HEK293T (cell line): ENCODE measurements at regions not wholly inside any gene's neighbourhood (a gene's known extent, or its start where the extent isn't known, plus 50 kb on each side); places are given as distances from the start of the nearest gene placed in this dataset.

ENCODE experiments used
- CTCF ChIA-PET: fragments of 350-600 bp; formaldehyde crosslinking; extraction: SDS; loops from one replicate; lab custom pipeline; 2021; ENCODE audit warnings: antibody characterized with exemption, inconsistent platforms; lab: Yijun Ruan, JAX
- POLR2A ChIA-PET: fragments of 350-600 bp; formaldehyde crosslinking; extraction: SDS; loops from one replicate; lab custom pipeline; 2020; ENCODE audit warnings: antibody characterized with exemption, inconsistent platforms; lab: Yijun Ruan, JAX
- DNase-seq: peaks from one replicate; pipeline ENCODE4 v3.0.0; 2012; ENCODE audit warnings: mixed read lengths; ENCODE audit errors: extremely low spot score
- ARNT ChIP-seq: fragments of 450-650 bp; IDR thresholded peaks from 2 replicates; pipeline ENCODE4 v1.6.1; 2017; ENCODE audit warnings: mild to moderate bottlenecking
- BHLHE40 ChIP-seq: fragments of 450-650 bp; IDR thresholded peaks from 2 replicates; pipeline ENCODE4 v1.6.1; 2016; ENCODE audit warnings: mild to moderate bottlenecking, moderate library complexity, borderline replicate concordance
- CTBP1 ChIP-seq: fragments of 450-650 bp; IDR thresholded peaks from 2 replicates; pipeline ENCODE4 v1.6.1; 2016; ENCODE audit warnings: borderline replicate concordance
- ELF4 ChIP-seq: fragments of 450-650 bp; IDR thresholded peaks from 2 replicates; pipeline ENCODE4 v1.6.1; 2017; ENCODE audit warnings: antibody characterized with exemption
- FOXA1 ChIP-seq: fragments of 450-650 bp; IDR thresholded peaks from 2 replicates; pipeline ENCODE4 v1.6.1; 2016; ENCODE audit warnings: mild to moderate bottlenecking
- FOXK2 ChIP-seq: fragments of 450-650 bp; IDR thresholded peaks from 2 replicates; pipeline ENCODE4 v1.6.1; 2016; ENCODE audit warnings: mild to moderate bottlenecking
- FOXM1 ChIP-seq: fragments of 450-650 bp; IDR thresholded peaks from 2 replicates; pipeline ENCODE4 v1.6.1; 2017; ENCODE audit warnings: mild to moderate bottlenecking, borderline replicate concordance
- HDGF ChIP-seq: fragments of 450-650 bp; IDR thresholded peaks from 2 replicates; pipeline ENCODE4 v1.6.1; 2017; ENCODE audit warnings: antibody characterized with exemption, borderline replicate concordance
- L3MBTL2 ChIP-seq: fragments of 450-650 bp; conservative IDR thresholded peaks from 2 replicates; pipeline ENCODE4 v1.6.1; 2016; ENCODE audit warnings: mild to moderate bottlenecking
- LEF1 ChIP-seq: fragments of 450-650 bp; IDR thresholded peaks from 2 replicates; pipeline ENCODE4 v1.6.1; 2017; ENCODE audit warnings: mild to moderate bottlenecking, borderline replicate concordance
- NFRKB ChIP-seq: fragments of 450-650 bp; IDR thresholded peaks from 2 replicates; pipeline ENCODE4 v1.6.1; 2016; ENCODE audit warnings: mild to moderate bottlenecking, moderate library complexity
- SP1 ChIP-seq: fragments of 450-650 bp; IDR thresholded peaks from 2 replicates; pipeline ENCODE4 v1.6.1; 2017
- SUZ12 ChIP-seq: fragments of 450-650 bp; IDR thresholded peaks from 2 replicates; pipeline ENCODE4 v1.6.1; 2016; ENCODE audit warnings: mild to moderate bottlenecking
- TARDBP ChIP-seq: fragments of 450-650 bp; IDR thresholded peaks from 2 replicates; pipeline ENCODE4 v1.6.1; 2016
- ZNF384 ChIP-seq: fragments of 450-650 bp; IDR thresholded peaks from 2 replicates; pipeline ENCODE4 v1.6.1; 2016
- TF ChIP-seq, protein P1 (sequence below): fragments of 450-650 bp; IDR thresholded peaks from 2 replicates; pipeline ENCODE4 v1.6.1; 2016

GRCh38 chr10:44757551-44758205 is 153.5 kb upstream of the TMEM72 start:
- no peak for DNase-seq
- no peak for TF ChIP-seq CTBP1
- no peak for TF ChIP-seq SP1
- no peak for TF ChIP-seq FOXA1
- TF ChIP-seq, protein P1, sequence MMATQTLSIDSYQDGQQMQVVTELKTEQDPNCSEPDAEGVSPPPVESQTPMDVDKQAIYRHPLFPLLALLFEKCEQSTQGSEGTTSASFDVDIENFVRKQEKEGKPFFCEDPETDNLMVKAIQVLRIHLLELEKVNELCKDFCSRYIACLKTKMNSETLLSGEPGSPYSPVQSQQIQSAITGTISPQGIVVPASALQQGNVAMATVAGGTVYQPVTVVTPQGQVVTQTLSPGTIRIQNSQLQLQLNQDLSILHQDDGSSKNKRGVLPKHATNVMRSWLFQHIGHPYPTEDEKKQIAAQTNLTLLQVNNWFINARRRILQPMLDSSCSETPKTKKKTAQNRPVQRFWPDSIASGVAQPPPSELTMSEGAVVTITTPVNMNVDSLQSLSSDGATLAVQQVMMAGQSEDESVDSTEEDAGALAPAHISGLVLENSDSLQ, result no peak
- TF ChIP-seq FOXM1, result no peak
- TF ChIP-seq HDGF, result no peak
- TF ChIP-seq NFRKB, result no peak
- no peak for TF ChIP-seq ELF4
- no peak for TF ChIP-seq FOXK2
- TF ChIP-seq LEF1, result no peak
- TF ChIP-seq SUZ12, result no peak
- TF ChIP-seq ARNT, result no peak
- no peak for TF ChIP-seq ZNF384
- TF ChIP-seq TARDBP, result no peak
- ChIA-PET CTCF (no interaction called here), POLR2A (no interaction called here)

GRCh38 chr10:44759122-44759521 is 152.0 kb upstream of the TMEM72 start:
- POLR2A ChIA-PET, result no interaction called here
- CTCF ChIA-PET, result no interaction called here
- TF ChIP-seq FOXA1, result no peak
- no peak for DNase-seq

GRCh38 chr10:44760513-44760912 is 150.6 kb upstream of the TMEM72 start:
- DNase-seq, result no peak
- ChIA-PET POLR2A (no interaction called here), CTCF (no interaction called here)

DNA sequence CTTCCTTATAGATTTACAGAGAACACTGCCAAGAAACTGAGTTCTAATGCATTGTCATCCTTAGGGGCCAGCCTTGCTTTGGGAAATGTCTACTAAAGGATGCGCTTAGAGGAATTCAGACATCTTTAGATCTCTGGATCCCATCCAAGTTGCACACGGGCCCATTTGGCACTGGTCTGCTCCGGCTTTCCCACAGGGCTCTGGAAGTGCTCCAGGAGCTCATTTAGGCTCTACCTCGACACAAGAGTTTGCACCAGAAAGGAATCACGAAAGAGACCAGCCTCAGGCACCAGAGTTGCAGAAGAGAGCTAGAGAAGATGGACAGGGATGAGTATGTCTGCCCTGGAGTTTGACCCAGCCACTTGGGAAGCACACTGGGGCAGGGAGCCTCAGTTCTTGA is 150.1 kb upstream of the TMEM72 start:
- POLR2A ChIA-PET, result no interaction called here
- CTCF ChIA-PET, result interaction anchor here (0.6 kb wide), 1 partner anchor 11 kb away, joined by 3 read pairs; no protein-coding TSS in a partner anchor
- TF ChIP-seq L3MBTL2 (no peak), SUZ12 (no peak), FOXA1 (no peak)
- DNase-seq, result no peak

More at GRCh38 chr10:44760513-44760912, 150.6 kb upstream of the TMEM72 start:
- TF ChIP-seq CTBP1 (no peak), FOXK2 (no peak), L3MBTL2 (no peak), FOXM1 (no peak), TARDBP (no peak), ELF4 (no peak), NFRKB (no peak)

DNA sequence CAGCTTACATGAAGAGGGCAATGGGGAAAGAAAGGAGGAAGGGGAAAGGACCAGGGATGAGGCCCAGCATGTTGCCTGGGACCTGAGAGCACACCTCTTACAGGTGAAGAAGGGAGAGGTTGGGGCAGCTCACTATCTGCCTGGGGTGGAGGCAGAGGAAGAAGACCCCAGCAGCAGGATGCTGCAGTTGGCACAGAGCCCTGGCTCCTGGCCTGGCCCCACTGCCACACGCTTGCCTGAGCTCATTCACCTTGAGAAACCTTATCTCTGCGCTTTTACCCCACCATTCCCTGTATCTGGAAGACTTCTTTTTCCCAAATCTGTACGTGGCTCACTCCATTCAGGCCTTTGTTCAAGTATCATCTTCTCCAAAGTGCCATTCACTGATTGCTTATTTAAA is 147.8 kb upstream of the TMEM72 start:
- TF ChIP-seq LEF1, result no peak
- TF ChIP-seq, protein P1, result no peak
- DNase-seq, result no peak
- POLR2A ChIA-PET, result no interaction called here
- CTCF ChIA-PET, result no interaction called here

- no peak for DNase-seq
- no peak for TF ChIP-seq SUZ12
- TF ChIP-seq ARNT, result no peak
- no peak for TF ChIP-seq LEF1
- TF ChIP-seq HDGF, result no peak
- no peak for TF ChIP-seq ZNF384
- no peak for TF ChIP-seq ELF4
- no peak for TF ChIP-seq FOXK2
- TF ChIP-seq FOXM1, result no peak
- TF ChIP-seq NFRKB, result no peak
- no peak for TF ChIP-seq CTBP1
- no peak for TF ChIP-seq BHLHE40
- no peak for TF ChIP-seq L3MBTL2
- no peak for TF ChIP-seq FOXA1
- TF ChIP-seq SP1, result no peak
- TF ChIP-seq TARDBP, result no peak
- TF ChIP-seq, protein P1, result no peak
- CTCF ChIA-PET, result no interaction called here
- POLR2A ChIA-PET, result no interaction called here
Observed at GRCh38 chr10:44765299-44765698, 145.8 kb upstream of the TMEM72 start.

DNA sequence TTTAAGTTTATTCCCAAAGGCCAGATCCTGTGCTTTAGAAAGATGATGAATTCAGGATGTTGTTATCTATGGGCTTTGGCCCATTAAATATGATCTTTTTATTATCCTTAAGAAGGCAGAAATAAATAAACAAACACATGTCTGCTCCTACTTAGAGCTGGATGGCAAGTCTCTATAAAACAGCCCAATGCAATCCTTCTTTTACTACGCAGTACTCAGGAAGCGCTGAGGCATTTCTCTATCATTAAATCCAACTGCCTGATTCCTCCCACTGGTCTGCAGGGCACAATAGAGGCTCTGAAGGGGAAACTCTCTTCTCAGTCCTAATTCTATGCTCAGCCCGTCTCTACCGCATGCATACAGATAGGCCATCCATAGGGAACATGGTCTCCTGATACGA is 144.5 kb upstream of the TMEM72 start:
- CTCF ChIA-PET, result no interaction called here
- DNase-seq, result no peak
- no peak for TF ChIP-seq NFRKB
- no peak for TF ChIP-seq TARDBP
- no peak for TF ChIP-seq FOXA1
- TF ChIP-seq LEF1, result no peak
- no peak for TF ChIP-seq HDGF
- TF ChIP-seq CTBP1, result no peak
- TF ChIP-seq ARNT, result no peak
- TF ChIP-seq FOXK2, result no peak
- TF ChIP-seq, protein P1, result no peak
- TF ChIP-seq SUZ12, result no peak
- no peak for TF ChIP-seq SP1
- POLR2A ChIA-PET, result no interaction called here
